ENCODE measurements at regions not wholly inside any gene's neighbourhood (a gene's known extent, or its start where the extent isn't known, plus 50 kb on each side); places are given as distances from the start of the nearest gene placed in this dataset.

GRCh38 chr2:104384961-104385360 is 469.0 kb upstream of the POU3F3 start:
- H3K4ac ChIP-seq (ENCODE audit: low read depth, low read length), result no peak overlapping the region
- no peak overlapping the region for H4K8ac ChIP-seq (replicated peaks; ENCODE audit: insufficient read length, low read depth, low read length)
- no peak overlapping the region for H4K91ac ChIP-seq (ENCODE audit: insufficient read length, low read depth, low read length)
- no peak overlapping the region for H3K56ac ChIP-seq (ENCODE audit: insufficient read length, low read depth, low read length)
- H3K79me1 ChIP-seq (ENCODE audit: insufficient read depth, low read depth, low read length, poor library complexity, severe bottlenecking), result no peaks in the 10 kb centered on the region
- no peak for TF ChIP-seq CTCF (conservative IDR thresholded peaks at IDR 0.05)
- H3K27ac ChIP-seq (ENCODE audit: insufficient read length, low read depth, low read length), result no peak overlapping the region
- H3K18ac ChIP-seq (ENCODE audit: insufficient read length, low read depth, low read length), result no peak overlapping the region
- WGBS (ENCODE audit: extremely low coverage, insufficient read length, low lambda C conversion rate), result no CpG with 5 or more reads among the region's 5 CpGs
- H3K9me3 Mint-ChIP-seq, result peaks cover 5 to 9% of the 10 kb centered on the region in 2 experiments
- no peaks in the 10 kb centered on the region for H3K9me3 ChIP-seq (ENCODE audit: control insufficient read depth, low read depth, low read length)
- H2BK12ac ChIP-seq (ENCODE audit: insufficient read length, low read depth, low read length), result no peak overlapping the region
- peaks cover 3 to 5% of the 10 kb centered on the region in 2 experiments; a peak in 3 of 4 replicates for H3K4me1 Mint-ChIP-seq
- H3K4me1 ChIP-seq (ENCODE audit: insufficient read depth, low read length), result no peaks in the 10 kb centered on the region
- H3T11ph ChIP-seq (ENCODE audit: low read length), result no peak overlapping the region
- H3K23ac ChIP-seq (ENCODE audit: insufficient read length, low read depth, low read length), result no peak overlapping the region
- no peak overlapping the region for H3K4me3 Mint-ChIP-seq
- H2AK5ac ChIP-seq (ENCODE audit: insufficient read length, low read length), result no peak overlapping the region
- H2AFZ ChIP-seq (ENCODE audit: low read length), result no peak overlapping the region
- H3K9ac ChIP-seq (ENCODE audit: extremely low read depth, insufficient read length, low read length), result no peak overlapping the region
- no peak overlapping the region for H4K5ac ChIP-seq (ENCODE audit: insufficient read length, low read depth, low read length)
- H2BK5ac ChIP-seq (ENCODE audit: insufficient read length, low read length), result no peak overlapping the region
- no peak overlapping the region for H2BK120ac ChIP-seq (ENCODE audit: low read depth, low read length, poor library complexity, severe bottlenecking)
- no peak overlapping the region for H3K27ac Mint-ChIP-seq
- DNase-seq, result no peak
- H3K4me2 ChIP-seq (ENCODE audit: insufficient read depth, insufficient read length, low read length), result no peak overlapping the region
- no peaks in the 10 kb centered on the region for H4K20me1 ChIP-seq (ENCODE audit: control insufficient read depth, insufficient read depth, insufficient read length)
- H3K36me3 Mint-ChIP-seq (ENCODE audit: insufficient read depth in 1 of 3, low read depth in 3 of 3), result peaks cover 0 to 3% (median 2%) of the 10 kb centered on the region in 3 experiments; a peak in 2 of 7 replicates
- no peaks in the 10 kb centered on the region for H3K23me2 ChIP-seq (ENCODE audit: insufficient read length, low read depth, low read length, poor library complexity, severe bottlenecking)
- no peaks in the 10 kb centered on the region for H3K79me2 ChIP-seq (ENCODE audit: insufficient read depth, low read length)
- H3K27me3 ChIP-seq (ENCODE audit: insufficient read depth, low read length), result no peaks in the 10 kb centered on the region
- H3K27me3 Mint-ChIP-seq (ENCODE audit: low read depth), result peaks cover 2% of the 10 kb centered on the region
- H2BK20ac ChIP-seq (ENCODE audit: low read depth, low read length, poor library complexity, severe bottlenecking), result no peak overlapping the region
- H2BK15ac ChIP-seq (ENCODE audit: low read depth, low read length), result no peak overlapping the region
- no peak overlapping the region for H3K14ac ChIP-seq (ENCODE audit: insufficient read depth, low read length)

All from H9 (cell line).